SKM-1 (cell line): ENCODE measurements at regions not wholly inside any gene's neighbourhood (a gene's known extent, or its start where the extent isn't known, plus 50 kb on each side); places are given as distances from the start of the nearest gene placed in this dataset.
"Not testable (repeated sequence)": the region's sequence is repeated elsewhere in the genome, so short reads cannot be mapped to it uniquely, and the experiment has no call there.

Experiments
- DNase-seq: peaks from one replicate; lab custom pipeline; 2025; ENCODE audit not compliant: unreplicated experiment; lab: John Stamatoyannopoulos, UW

DNA sequence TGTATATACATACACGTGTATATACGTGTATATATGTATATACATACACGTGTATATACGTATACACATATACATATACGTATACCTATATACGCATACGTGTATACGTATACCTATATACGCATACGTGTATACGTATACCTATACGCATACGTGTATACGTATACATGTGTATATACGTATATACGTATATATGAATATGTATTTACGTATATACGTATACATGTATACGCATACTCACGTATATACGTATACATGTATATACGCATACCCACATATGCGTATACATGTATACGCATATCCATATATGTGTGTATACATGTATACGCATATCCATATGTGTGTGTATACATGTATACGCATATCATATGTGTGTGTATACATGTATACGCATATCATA is 487.8 kb upstream of the TMEFF2 start:
- DNase-seq: not testable (repeated sequence)

- no peak for DNase-seq
These were observed 480.9 kb upstream of the TMEFF2 start for GRCh38 chr2:192675681-192676080.

- no peak for DNase-seq
These were observed 474.9 kb upstream of the TMEFF2 start for GRCh38 chr2:192669505-192670091.

- DNase-seq: not testable (repeated sequence)
These were observed 465.8 kb upstream of the TMEFF2 start for GRCh38 chr2:192660555-192660954.

- no peak for DNase-seq
These were observed 462.6 kb upstream of the TMEFF2 start for GRCh38 chr2:192657362-192657761.

DNA sequence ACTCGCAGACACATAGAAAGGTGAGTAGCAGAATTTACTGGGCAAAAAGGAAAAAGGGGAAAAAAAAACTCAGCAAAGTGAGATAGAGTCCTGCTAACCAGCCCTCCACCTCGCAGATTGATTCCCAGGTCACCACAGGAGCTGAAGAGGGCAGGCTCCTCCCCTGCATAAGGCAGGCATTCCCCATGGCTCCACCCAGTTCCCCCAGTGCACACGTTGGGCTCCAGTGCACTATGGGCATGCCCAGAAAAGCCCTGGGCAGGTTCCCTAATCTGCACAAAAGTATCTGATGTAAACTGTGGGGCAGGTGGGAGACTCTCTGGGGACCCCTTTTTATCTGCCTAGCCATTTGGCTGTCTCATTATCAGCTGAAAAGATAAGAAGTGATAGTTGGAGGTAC is 461.2 kb upstream of the TMEFF2 start:
- no peak for DNase-seq

GRCh38 chr2:192645811-192646598 is 451.3 kb upstream of the TMEFF2 start:
- no peak for DNase-seq

- DNase-seq: no peak
These were observed 439.8 kb upstream of the TMEFF2 start for GRCh38 chr2:192634557-192634956.

DNA sequence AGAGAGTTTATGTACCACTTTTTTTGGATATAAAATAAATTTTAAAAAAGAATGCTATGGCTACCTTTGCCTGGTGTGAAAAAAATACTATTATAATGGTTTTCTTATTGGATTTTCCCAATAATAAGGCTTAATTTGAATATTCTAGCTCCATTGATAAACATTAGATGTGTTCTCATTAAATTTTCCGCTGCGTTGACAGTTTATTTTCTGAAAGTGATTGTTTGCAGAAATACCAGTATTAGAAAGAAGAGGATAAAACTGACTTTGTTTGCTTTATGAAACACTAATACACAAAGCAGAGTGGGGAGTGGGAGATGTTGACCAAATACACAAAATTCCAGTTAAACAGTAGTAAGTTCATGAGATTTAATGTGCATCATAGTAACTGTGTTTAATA is 433.3 kb upstream of the TMEFF2 start:
- no peak for DNase-seq

DNA sequence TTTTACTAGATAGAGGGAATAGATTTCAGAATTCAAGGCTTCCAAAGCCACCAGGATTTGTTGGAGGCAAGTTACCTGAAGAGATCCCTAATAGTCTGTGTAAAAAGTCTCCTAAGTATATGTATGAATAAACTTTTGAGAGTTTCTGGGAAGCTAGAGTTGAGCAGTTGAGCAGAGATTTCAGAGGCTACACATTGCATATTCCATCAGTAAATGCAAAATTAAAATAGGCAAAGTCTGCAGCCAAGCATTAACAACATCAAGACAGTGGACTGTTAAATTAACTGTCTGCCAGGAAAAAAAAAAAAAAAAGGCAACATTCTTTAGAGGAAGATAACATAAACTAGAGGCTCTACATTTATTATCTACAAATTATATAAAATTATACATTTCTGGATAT is 420.4 kb upstream of the TMEFF2 start:
- DNase-seq: no peak

- no peak for DNase-seq
These were observed 409.6 kb upstream of the TMEFF2 start for GRCh38 chr2:192604295-192604694.

- not testable (repeated sequence) for DNase-seq
These were observed 403.9 kb upstream of the TMEFF2 start for GRCh38 chr2:192598649-192599048.

DNA sequence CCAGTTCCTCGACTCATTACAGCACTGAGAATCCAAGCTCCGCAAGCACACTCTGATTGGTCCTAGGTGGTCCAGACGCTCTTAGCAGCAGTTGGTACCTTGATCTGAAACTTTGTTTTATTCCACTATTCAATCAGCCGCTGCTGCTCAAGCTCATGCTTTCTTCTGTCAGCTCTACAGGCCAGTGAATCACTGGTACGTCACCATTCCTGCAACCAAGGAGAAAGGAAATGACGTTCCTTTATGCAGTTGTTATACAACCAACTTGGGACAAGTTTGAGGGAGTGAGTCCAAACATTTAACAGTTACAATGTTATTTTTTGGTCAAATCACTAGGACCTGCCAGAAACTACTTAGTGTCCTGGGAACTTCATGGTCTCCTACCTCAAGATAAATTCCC is 398.8 kb upstream of the TMEFF2 start:
- DNase-seq: no peak

DNA sequence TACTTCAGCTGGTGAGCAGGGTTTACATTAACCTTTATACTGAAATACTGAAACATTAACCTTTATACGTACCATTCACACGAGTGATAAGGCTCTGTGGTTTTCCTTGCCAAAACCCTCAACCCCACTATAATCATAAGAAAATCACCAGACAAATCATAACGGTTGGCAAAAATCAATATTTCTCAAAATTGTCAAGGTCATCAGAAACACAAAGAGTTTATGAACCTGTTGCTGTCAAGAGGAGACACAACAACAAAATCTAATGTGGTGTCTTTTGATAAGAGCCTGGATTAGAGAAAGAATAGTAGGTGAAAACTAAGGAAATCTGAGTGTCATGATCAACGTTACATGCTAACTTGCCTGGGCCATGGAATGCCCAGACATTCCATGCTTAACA is 396.9 kb upstream of the TMEFF2 start:
- DNase-seq: no peak

GRCh38 chr2:192585418-192585817 is 390.7 kb upstream of the TMEFF2 start:
- DNase-seq: no peak

GRCh38 chr2:192584976-192585375 is 390.2 kb upstream of the TMEFF2 start:
- DNase-seq: no peak

DNA sequence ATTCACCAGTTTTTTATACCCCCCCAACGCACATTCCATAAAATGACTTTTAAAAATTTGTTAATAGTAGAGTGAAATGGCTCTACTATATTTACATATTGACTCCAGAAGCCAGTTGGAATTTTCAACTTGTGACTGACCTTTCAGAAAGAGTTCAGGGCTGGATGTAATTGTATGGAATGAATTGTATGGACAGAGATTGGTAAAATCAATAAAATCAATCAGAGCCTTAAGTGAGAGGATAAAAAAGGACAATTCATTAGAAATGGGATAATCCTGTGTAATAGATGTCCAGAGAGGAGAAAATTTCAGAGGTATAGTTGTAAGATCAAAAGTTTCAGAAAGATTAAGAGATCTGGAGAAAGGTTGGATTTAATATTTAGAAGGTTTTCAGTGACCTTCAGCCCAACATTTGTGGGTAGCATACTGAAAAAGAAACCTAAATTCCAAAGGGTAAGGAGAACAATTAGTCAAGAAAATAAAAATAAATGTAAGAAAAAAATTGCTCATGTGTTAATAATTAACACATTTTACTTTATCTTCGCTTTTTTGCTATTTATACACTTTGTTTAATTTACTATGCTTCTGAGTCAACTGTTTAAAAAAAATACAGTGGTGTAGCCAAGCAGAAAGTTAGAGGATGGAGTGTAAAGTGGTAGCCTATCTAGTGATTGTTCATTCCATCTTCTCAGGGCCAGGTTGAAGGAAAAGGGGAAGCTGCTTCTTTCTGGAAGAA is 385.4 kb upstream of the TMEFF2 start:
- DNase-seq: no peak

GRCh38 chr2:192578780-192579179 is 384.0 kb upstream of the TMEFF2 start:
- no peak for DNase-seq

GRCh38 chr2:192577706-192578105 is 383.0 kb upstream of the TMEFF2 start:
- DNase-seq: no peak

DNA sequence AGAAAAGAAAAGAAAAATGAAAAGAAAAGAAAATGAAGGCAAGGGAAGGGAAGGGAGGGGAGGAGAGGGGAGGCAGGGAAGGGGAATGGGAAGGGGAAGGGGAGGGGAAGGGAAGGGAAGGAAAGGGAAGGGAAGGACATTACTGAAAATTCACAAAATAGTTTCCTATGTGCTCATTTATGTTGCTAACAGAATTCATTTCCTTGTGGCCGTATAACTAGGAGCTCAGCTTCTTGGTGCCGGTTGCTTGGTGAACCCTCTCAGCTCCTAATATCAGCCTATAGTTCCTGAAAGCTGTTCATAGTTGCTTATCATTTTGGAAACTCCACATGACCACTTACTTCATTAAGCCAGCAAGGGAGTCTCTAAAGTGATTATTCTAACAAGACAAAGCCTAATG is 379.8 kb upstream of the TMEFF2 start:
- no peak for DNase-seq

GRCh38 chr2:192571636-192572035 is 376.9 kb upstream of the TMEFF2 start:
- DNase-seq: no peak

DNA sequence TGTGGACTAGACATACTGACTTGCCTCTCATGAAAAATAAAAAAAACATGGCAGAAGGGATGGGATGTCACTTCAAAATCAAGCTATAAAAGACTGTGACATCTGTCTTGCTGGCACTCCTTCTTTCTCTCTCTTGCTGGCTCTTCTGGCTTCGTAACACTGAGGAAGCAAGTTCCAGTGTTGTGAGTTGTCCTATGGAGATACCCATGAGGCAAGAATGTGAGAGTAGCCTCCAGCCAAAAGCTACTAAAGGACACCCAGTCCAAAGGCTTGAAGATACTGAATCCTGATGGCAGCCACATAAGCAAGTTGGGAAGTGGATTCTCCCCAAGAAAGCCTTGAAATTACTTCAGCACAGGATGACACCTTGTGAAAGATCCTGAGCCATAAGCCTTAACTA is 376.1 kb upstream of the TMEFF2 start:
- no peak for DNase-seq
